PC-3 (cell line): ENCODE measurements at regions not wholly inside any gene's neighbourhood (a gene's known extent, or its start where the extent isn't known, plus 50 kb on each side); places are given as distances from the start of the nearest gene placed in this dataset.
"Not testable (repeated sequence)": the region's sequence is repeated elsewhere in the genome, so short reads cannot be mapped to it uniquely, and the experiment has no call there.

ENCODE experiments used
- ATAC-seq: fragments of 200-7000 bp; cut with Tn5 transposase; 2 replicates; pipeline ENCODE4 v1.9.1; 2020; ENCODE audit warnings: mild to moderate bottlenecking, moderate library complexity
- BruUV-seq: library from RNA; stranded (reverse); fragments of 400-500 nt; replicated peaks from 2 replicates; lab custom pipeline; 2021; lab: Mats Ljungman, UMichigan
- CTCF ChIA-PET: fragments of 300-600 bp; sonication (Branson Sonifier 250); formaldehyde crosslinking; loops from one replicate; lab custom pipeline; 2022; ENCODE audit warnings: antibody characterized with exemption; lab: Charles Lee
- POLR2A ChIA-PET: fragments of 300-600 bp; sonication (Branson Sonifier 250); formaldehyde crosslinking; loops from one replicate; lab custom pipeline; 2022; ENCODE audit warnings: antibody characterized with exemption; ENCODE audit not compliant: unreplicated experiment; lab: Charles Lee
- DNase-seq: peaks from one replicate; pipeline ENCODE4 v3.0.0-alpha.2; 2015
- H2AFZ ChIP-seq: fragments of 300-600 bp; sonication (generic); 2 replicates; pipeline ENCODE4 v1.6.0; 2016; ENCODE audit warnings: antibody characterized with exemption, low read length
- H3F3A ChIP-seq: fragments of 300-600 bp; sonication (generic); one replicate; pipeline ENCODE4 v1.6.0; 2017; ENCODE audit warnings: antibody characterized with exemption, low read length, control low read depth, mild to moderate bottlenecking; ENCODE audit not compliant: unreplicated experiment
- H3K27ac ChIP-seq: fragments of 300-600 bp; sonication (generic); 2 replicates; pipeline ENCODE4 v1.5.1; 2016; ENCODE audit warnings: mild to moderate bottlenecking, low read length
- H3K27me3 ChIP-seq: fragments of 300-600 bp; sonication (generic); 2 replicates; pipeline ENCODE4 v1.6.1; 2016; ENCODE audit warnings: low read length, mixed read lengths
- H3K36me3 ChIP-seq: fragments of 300-600 bp; sonication (generic); 2 replicates; pipeline ENCODE4 v1.6.1; 2016; ENCODE audit warnings: low read depth, mixed run types, low read length, mixed read lengths
- H3K4me1 ChIP-seq: fragments of 300-600 bp; sonication (generic); 2 replicates; pipeline ENCODE4 v1.5.1; 2016; ENCODE audit warnings: low read length; ENCODE audit not compliant: insufficient read depth
- H3K4me2 ChIP-seq: fragments of 300-600 bp; sonication (generic); 2 replicates; pipeline ENCODE4 v1.6.0; 2016; ENCODE audit warnings: low read length
- H3K4me3 ChIP-seq: fragments of 300-600 bp; sonication (generic); 2 replicates; pipeline ENCODE4 v1.5.1; 2016; ENCODE audit warnings: mild to moderate bottlenecking, low read length, mixed read lengths
- H3K79me2 ChIP-seq: fragments of 300-600 bp; sonication (generic); 2 replicates; pipeline ENCODE4 v1.6.1; 2017; ENCODE audit warnings: low read length, mixed read lengths
- H3K9ac ChIP-seq: fragments of 300-600 bp; sonication (generic); 2 replicates; pipeline ENCODE4 v1.6.0; 2016; ENCODE audit warnings: mild to moderate bottlenecking, low read length
- H3K9me2 ChIP-seq: fragments of 300-600 bp; sonication (generic); replicated peaks from 2 replicates; pipeline ENCODE4 v1.6.1; 2016; ENCODE audit warnings: mixed run types, low read length, mixed read lengths
- H3K9me3 ChIP-seq: fragments of 300-600 bp; sonication (generic); 2 replicates; pipeline ENCODE4 v1.6.1; 2016; ENCODE audit warnings: low read length, mixed read lengths
- H4K20me1 ChIP-seq: fragments of 300-600 bp; sonication (generic); 2 replicates; pipeline ENCODE4 v1.6.1; 2016; ENCODE audit warnings: low read length, mixed read lengths
- CTCF ChIP-seq: fragments of 300-600 bp; sonication (generic); conservative IDR thresholded peaks from 2 replicates; pipeline ENCODE4 v1.5.1; 2017; ENCODE audit warnings: antibody characterized with exemption, low read depth, mild to moderate bottlenecking, low read length
- EZH2 ChIP-seq: fragments of 300-600 bp; sonication (generic); IDR thresholded peaks from one replicate; pipeline ENCODE4 v1.6.1; 2017; ENCODE audit warnings: antibody characterized with exemption, mild to moderate bottlenecking, low read length; ENCODE audit not compliant: unreplicated experiment
- EZH2phosphoT487 ChIP-seq: fragments of 300-600 bp; sonication (generic); IDR thresholded peaks from 2 replicates; pipeline ENCODE4 v1.6.1; 2018; ENCODE audit warnings: mild to moderate bottlenecking, antibody characterized with exemption, low read length, borderline replicate concordance
- intact Hi-C: fragments of 100-400 bp; cut with micrococcal nuclease; formaldehyde crosslinking; loops from 2 replicates; pipeline ENCODE4 v1.9.0; 2023

DNA sequence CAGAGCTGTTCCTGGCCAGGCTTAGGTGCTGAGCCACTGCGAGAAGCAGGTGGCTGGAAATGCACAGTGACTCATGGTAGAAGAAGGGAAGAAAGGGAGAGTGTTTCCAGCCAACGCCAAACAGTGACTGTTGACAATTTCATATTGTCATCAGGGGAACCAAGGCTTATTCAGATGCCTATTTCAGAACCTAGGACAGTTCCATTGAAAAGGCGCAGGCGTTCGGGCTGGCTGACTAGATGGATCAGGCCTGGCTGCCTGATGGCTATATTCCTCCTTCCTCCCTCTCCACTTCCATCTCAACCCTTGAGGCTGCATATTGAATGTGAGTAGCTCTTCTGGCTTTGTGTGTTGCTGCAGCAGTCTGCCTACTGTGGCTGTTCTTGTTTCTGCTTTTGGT is 73.0 kb upstream of the FRMPD4 start:
- peak; percentile 31; the same call in 1 of the 2 replicates for ATAC-seq
- BruUV-seq = no TSS peak
- H2AFZ ChIP-seq = no peak overlapping the region
- no peaks in the 10 kb centered on the region for H3F3A ChIP-seq
- no peaks in the 10 kb centered on the region for H3K27me3 ChIP-seq
- DNase-seq = peak; percentile 73
- TF ChIP-seq EZH2phosphoT487 = no peak
- TF ChIP-seq CTCF = no peak
- TF ChIP-seq EZH2 = no peak
- no peaks in the 10 kb centered on the region for H3K79me2 ChIP-seq
- H3K4me1 ChIP-seq = peaks cover 6% of the 10 kb centered on the region; the same call in 1 of the 2 replicates
- no peak overlapping the region for H3K27ac ChIP-seq
- H3K36me3 ChIP-seq = no peaks in the 10 kb centered on the region
- H3K9me3 ChIP-seq = no peaks in the 10 kb centered on the region
- no peak overlapping the region for H3K4me2 ChIP-seq
- intact Hi-C loops = no loop called here
- H3K4me3 ChIP-seq = no peak overlapping the region
- H3K9ac ChIP-seq = no peak overlapping the region
- H3K9me2 ChIP-seq = no peaks in the 10 kb centered on the region
- ChIA-PET POLR2A (no interaction called here), CTCF (no interaction called here)
- H4K20me1 ChIP-seq = no peaks in the 10 kb centered on the region

DNA sequence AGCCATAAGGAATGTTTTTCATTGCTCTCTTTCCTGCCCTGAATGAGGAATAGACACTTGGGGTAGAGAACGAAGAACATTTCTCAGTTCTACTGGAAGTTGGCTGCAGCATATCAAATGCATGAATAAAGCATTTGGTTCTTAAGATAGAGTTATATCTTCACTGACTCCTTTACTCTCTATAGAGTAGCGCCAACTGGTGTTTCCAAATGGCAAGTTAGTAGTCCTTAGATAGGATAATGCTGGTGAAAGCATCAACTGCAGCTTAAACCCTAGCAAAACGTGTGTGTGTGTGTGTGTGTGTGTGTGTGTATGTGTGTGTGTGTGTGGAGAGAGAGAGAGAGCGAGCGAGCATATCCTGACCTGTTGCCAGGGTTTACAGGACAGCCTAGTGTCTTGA is 62.2 kb upstream of the FRMPD4 start:
- intact Hi-C loops = loop anchor here (5.0 kb wide), 1 partner anchor 134 kb away; no protein-coding TSS in a partner anchor
- H3K27me3 ChIP-seq = no peaks in the 10 kb centered on the region
- H2AFZ ChIP-seq = no peak overlapping the region
- no peak for TF ChIP-seq EZH2
- no peak for TF ChIP-seq EZH2phosphoT487
- TF ChIP-seq CTCF = peak; percentile 44; the same call in 1 of the 2 replicates
- ChIA-PET CTCF (interaction anchor here (0.6 kb wide), 1 partner anchor 317 kb away, joined by 3 read pairs; no protein-coding TSS in a partner anchor), POLR2A (no interaction called here)
- H3K36me3 ChIP-seq = no peaks in the 10 kb centered on the region
- H3K9me2 ChIP-seq = no peaks in the 10 kb centered on the region
- H3K4me2 ChIP-seq = no peak overlapping the region
- no peak overlapping the region for H3K9ac ChIP-seq
- no peak overlapping the region for H3K27ac ChIP-seq
- no peak overlapping the region for H3K4me3 ChIP-seq
- no peaks in the 10 kb centered on the region for H3K9me3 ChIP-seq
- no peaks in the 10 kb centered on the region for H4K20me1 ChIP-seq
- peak; percentile 50 for DNase-seq
- H3F3A ChIP-seq = no peaks in the 10 kb centered on the region
- ATAC-seq = peak; percentile 73
- BruUV-seq = no TSS peak
- no peaks in the 10 kb centered on the region for H3K79me2 ChIP-seq
- H3K4me1 ChIP-seq = no peaks in the 10 kb centered on the region

GRCh38 chrX:12080265-12080664 is 58.0 kb upstream of the FRMPD4 start:
- H3F3A ChIP-seq = no peaks in the 10 kb centered on the region
- no peak overlapping the region for H2AFZ ChIP-seq
- ATAC-seq = no peak
- no peaks in the 10 kb centered on the region for H3K79me2 ChIP-seq
- H3K27ac ChIP-seq = no peak overlapping the region
- H4K20me1 ChIP-seq = no peaks in the 10 kb centered on the region
- CTCF ChIA-PET = interaction anchor here (0.5 to 1.3 kb wide), 3 partner anchors 124 to 621 kb away, joined by 3 to 6 read pairs (median 5); no protein-coding TSS in a partner anchor
- BruUV-seq = no TSS peak
- H3K9me3 ChIP-seq = no peaks in the 10 kb centered on the region
- H3K36me3 ChIP-seq = no peaks in the 10 kb centered on the region
- peak; percentile 71 for DNase-seq
- no peak overlapping the region for H3K9ac ChIP-seq
- no peak overlapping the region for H3K4me2 ChIP-seq
- H3K4me3 ChIP-seq = no peak overlapping the region
- H3K27me3 ChIP-seq = no peaks in the 10 kb centered on the region
- POLR2A ChIA-PET = no interaction called here
- no peaks in the 10 kb centered on the region for H3K4me1 ChIP-seq
- TF ChIP-seq CTCF (peak; percentile 82), EZH2phosphoT487 (no peak)
- no peaks in the 10 kb centered on the region for H3K9me2 ChIP-seq
- intact Hi-C loops = loop anchor here (1.0 to 10.0 kb wide), 5 partner anchors 189 to 621 kb away; no protein-coding TSS in a partner anchor

DNA sequence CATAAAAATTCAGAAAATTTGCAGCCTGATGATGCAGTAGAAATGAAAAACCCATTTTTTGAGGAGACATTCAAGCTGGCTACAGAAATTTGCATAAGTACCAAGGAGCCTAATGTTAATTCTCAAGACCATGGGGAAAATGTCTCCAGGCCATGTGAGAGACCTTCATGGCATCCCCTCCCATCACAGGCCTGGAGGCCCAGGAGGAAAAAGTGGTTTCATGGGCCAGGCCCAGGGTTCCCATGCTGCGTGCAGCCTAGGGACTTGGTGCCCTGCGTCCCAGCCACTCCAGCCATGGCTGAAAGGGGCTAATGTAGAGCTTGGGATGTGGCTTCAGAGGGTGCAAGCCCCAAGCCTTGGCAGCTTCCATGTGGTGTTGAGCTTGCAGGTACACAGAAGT is 55.3 kb upstream of the FRMPD4 start:
- H3K4me3 ChIP-seq, H3K9me2 ChIP-seq, H3K9ac ChIP-seq, H2AFZ ChIP-seq, H3K4me1 ChIP-seq, H3K9me3 ChIP-seq, H3F3A ChIP-seq, CTCF ChIA-PET, DNase-seq, H3K27ac ChIP-seq, H4K20me1 ChIP-seq, ATAC-seq, BruUV-seq, H3K36me3 ChIP-seq, H3K27me3 ChIP-seq, H3K79me2 ChIP-seq, H3K4me2 ChIP-seq, POLR2A ChIA-PET: not testable (repeated sequence)
- intact Hi-C loops = loop anchor here (10.0 kb wide), 1 partner anchor 482 kb away; no protein-coding TSS in a partner anchor
